ENCODE measurements at regions not wholly inside any gene's neighbourhood (a gene's known extent, or its start where the extent isn't known, plus 50 kb on each side); places are given as distances from the start of the nearest gene placed in this dataset.

- DNase-seq (no peak), FAIRE-seq (no peak)
- H3K27me3 ChIP-seq (ENCODE audit: control insufficient read depth, insufficient read depth, low read length) = no peaks in the 10 kb centered on the region
- H3K36me3 ChIP-seq (ENCODE audit: control insufficient read depth in 2 of 3, insufficient read depth in 3 of 3, low read length in 3 of 3) = no peaks in the 10 kb centered on the region
- intact Hi-C loops (cut with DNase I) = no loop called here
- H3K27ac ChIP-seq (ENCODE audit: low read depth in 2 of 2, low read length in 2 of 2) = no peak overlapping the region
- TF ChIP-seq, protein P1, sequence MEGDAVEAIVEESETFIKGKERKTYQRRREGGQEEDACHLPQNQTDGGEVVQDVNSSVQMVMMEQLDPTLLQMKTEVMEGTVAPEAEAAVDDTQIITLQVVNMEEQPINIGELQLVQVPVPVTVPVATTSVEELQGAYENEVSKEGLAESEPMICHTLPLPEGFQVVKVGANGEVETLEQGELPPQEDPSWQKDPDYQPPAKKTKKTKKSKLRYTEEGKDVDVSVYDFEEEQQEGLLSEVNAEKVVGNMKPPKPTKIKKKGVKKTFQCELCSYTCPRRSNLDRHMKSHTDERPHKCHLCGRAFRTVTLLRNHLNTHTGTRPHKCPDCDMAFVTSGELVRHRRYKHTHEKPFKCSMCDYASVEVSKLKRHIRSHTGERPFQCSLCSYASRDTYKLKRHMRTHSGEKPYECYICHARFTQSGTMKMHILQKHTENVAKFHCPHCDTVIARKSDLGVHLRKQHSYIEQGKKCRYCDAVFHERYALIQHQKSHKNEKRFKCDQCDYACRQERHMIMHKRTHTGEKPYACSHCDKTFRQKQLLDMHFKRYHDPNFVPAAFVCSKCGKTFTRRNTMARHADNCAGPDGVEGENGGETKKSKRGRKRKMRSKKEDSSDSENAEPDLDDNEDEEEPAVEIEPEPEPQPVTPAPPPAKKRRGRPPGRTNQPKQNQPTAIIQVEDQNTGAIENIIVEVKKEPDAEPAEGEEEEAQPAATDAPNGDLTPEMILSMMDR (IDR thresholded peaks at IDR 0.05; ENCODE audit: borderline replicate concordance, extremely low read depth, insufficient read depth) = no peak
- H3K4me3 ChIP-seq (ENCODE audit: low read length in 3 of 3) = no peak overlapping the region
- no peak overlapping the region for H3K9ac ChIP-seq (ENCODE audit: low read length in 3 of 3)
- H3K9me3 ChIP-seq (ENCODE audit: control insufficient read depth in 2 of 3, insufficient read depth in 1 of 3, low read length in 3 of 3) = no peaks in the 10 kb centered on the region
- H3K4me1 ChIP-seq (ENCODE audit: control insufficient read depth in 2 of 3, insufficient read depth in 2 of 3, low read depth in 1 of 3, low read length in 3 of 3) = no peaks in the 10 kb centered on the region
Measured at GRCh38 chr6:86858970-86859369, 78.4 kb upstream of the HTR1E start.

- Histone ChIP-seq H3K27ac (ENCODE audit: low read depth in 2 of 2, low read length in 2 of 2) (no peak overlapping the region), H3K4me1 (ENCODE audit: control insufficient read depth in 2 of 3, insufficient read depth in 2 of 3, low read depth in 1 of 3, low read length in 3 of 3) (no peaks in the 10 kb centered on the region), H3K9me3 (ENCODE audit: control insufficient read depth in 2 of 3, insufficient read depth in 1 of 3, low read length in 3 of 3) (no peaks in the 10 kb centered on the region), H3K36me3 (ENCODE audit: control insufficient read depth in 2 of 3, insufficient read depth in 3 of 3, low read length in 3 of 3) (no peaks in the 10 kb centered on the region), H3K4me3 (ENCODE audit: low read length in 3 of 3) (no peak overlapping the region), H3K9ac (ENCODE audit: low read length in 3 of 3) (no peak overlapping the region), H3K27me3 (ENCODE audit: control insufficient read depth, insufficient read depth, low read length) (no peaks in the 10 kb centered on the region)
- DNase-seq (no peak), FAIRE-seq (no peak)
- TF ChIP-seq, protein P1 (IDR thresholded peaks at IDR 0.05; ENCODE audit: borderline replicate concordance, extremely low read depth, insufficient read depth) = no peak
- intact Hi-C loops (cut with DNase I) = no loop called here
Measured at GRCh38 chr6:86857783-86858182, 79.5 kb upstream of the HTR1E start.

DNA sequence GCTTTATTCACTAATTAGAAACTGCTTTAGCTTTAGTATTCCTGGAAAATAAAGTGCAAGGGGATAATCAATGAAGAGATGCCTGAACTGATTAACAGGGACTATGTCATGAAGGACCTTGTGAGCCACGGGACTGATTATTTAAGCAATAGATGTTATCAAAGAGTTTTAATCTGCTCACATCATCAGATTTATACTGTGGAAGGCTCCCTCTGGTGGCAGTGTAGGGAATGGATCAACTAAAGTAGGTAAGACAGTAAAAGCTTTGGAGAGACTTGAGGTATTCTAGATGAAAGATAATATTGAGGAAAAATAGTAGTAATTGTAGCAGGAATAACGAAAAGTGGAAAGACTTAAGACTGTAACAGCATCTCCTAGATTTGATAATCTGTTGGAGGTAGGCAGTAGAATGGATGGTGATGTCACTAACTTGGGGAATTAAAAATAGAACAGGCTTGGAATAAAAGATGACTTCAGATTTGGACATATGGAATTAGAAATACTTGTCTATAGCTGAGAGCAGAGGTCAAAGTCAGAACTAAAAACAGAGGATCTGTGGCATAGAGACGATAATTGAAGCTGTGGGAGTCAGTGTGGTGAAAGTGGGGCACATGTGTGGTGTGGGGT is 80.3 kb upstream of the HTR1E start:
- no peak overlapping the region for H3K27ac ChIP-seq (ENCODE audit: low read depth in 2 of 2, low read length in 2 of 2)
- DNase-seq = peak in 2 of 5 donors; percentile 42 to 60
- no peaks in the 10 kb centered on the region for H3K4me1 ChIP-seq (ENCODE audit: control insufficient read depth in 2 of 3, insufficient read depth in 2 of 3, low read depth in 1 of 3, low read length in 3 of 3)
- intact Hi-C loops (cut with DNase I) = no loop called here
- TF ChIP-seq, protein P1 (IDR thresholded peaks at IDR 0.05; ENCODE audit: borderline replicate concordance, extremely low read depth, insufficient read depth) = peak; percentile 55
- H3K36me3 ChIP-seq (ENCODE audit: control insufficient read depth in 2 of 3, insufficient read depth in 3 of 3, low read length in 3 of 3) = no peaks in the 10 kb centered on the region
- H3K27me3 ChIP-seq (ENCODE audit: control insufficient read depth, insufficient read depth, low read length) = no peaks in the 10 kb centered on the region
- FAIRE-seq = no peak
- no peak overlapping the region for H3K4me3 ChIP-seq (ENCODE audit: low read length in 3 of 3)
- H3K9me3 ChIP-seq (ENCODE audit: control insufficient read depth in 2 of 3, insufficient read depth in 1 of 3, low read length in 3 of 3) = no peaks in the 10 kb centered on the region
- no peak overlapping the region for H3K9ac ChIP-seq (ENCODE audit: low read length in 3 of 3)

DNA sequence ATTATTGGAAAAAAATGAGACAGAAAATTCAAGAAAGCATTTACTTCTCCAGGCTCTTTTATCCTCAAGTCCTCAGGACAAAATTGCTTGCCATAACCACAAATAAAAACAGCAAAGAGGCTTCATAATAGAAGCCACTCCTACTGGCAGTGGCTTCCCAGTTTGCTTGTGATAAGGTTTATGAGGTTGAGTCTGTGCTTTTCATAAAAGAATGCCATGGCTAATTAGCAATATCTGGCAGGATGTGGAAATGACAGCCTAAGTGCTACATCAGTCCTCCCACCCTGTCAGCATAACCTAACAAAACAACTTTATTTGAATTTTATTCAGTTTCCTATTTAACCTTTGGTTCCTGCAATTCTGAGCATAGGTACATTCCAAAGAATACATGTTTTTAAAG is 80.9 kb upstream of the HTR1E start:
- intact Hi-C loops (cut with DNase I) = no loop called here
- H3K36me3 ChIP-seq (ENCODE audit: control insufficient read depth in 2 of 3, insufficient read depth in 3 of 3, low read length in 3 of 3) = no peaks in the 10 kb centered on the region
- no peaks in the 10 kb centered on the region for H3K4me1 ChIP-seq (ENCODE audit: control insufficient read depth in 2 of 3, insufficient read depth in 2 of 3, low read depth in 1 of 3, low read length in 3 of 3)
- no peak for DNase-seq
- TF ChIP-seq, protein P1 (IDR thresholded peaks at IDR 0.05; ENCODE audit: borderline replicate concordance, extremely low read depth, insufficient read depth) = no peak
- no peaks in the 10 kb centered on the region for H3K27me3 ChIP-seq (ENCODE audit: control insufficient read depth, insufficient read depth, low read length)
- no peak for FAIRE-seq
- H3K4me3 ChIP-seq (ENCODE audit: low read length in 3 of 3) = no peak overlapping the region
- H3K9ac ChIP-seq (ENCODE audit: low read length in 3 of 3) = no peak overlapping the region
- no peaks in the 10 kb centered on the region for H3K9me3 ChIP-seq (ENCODE audit: control insufficient read depth in 2 of 3, insufficient read depth in 1 of 3, low read length in 3 of 3)
- no peak overlapping the region for H3K27ac ChIP-seq (ENCODE audit: low read depth in 2 of 2, low read length in 2 of 2)

Measured in kidney (tissue), 13 donors.